KOPT-K1 (cell line): ENCODE measurements at regions not wholly inside any gene's neighbourhood (a gene's known extent, or its start where the extent isn't known, plus 50 kb on each side); places are given as distances from the start of the nearest gene placed in this dataset.
"Not testable (repeated sequence)": the region's sequence is repeated elsewhere in the genome, so short reads cannot be mapped to it uniquely, and the experiment has no call there.

ENCODE experiments used
- H3K27ac ChIP-seq: fragments of 200-600 bp; sonication (generic); 2 replicates; pipeline ENCODE4 v1.5.1; 2016; ENCODE audit warnings: antibody characterized with exemption, mild to moderate bottlenecking, low read depth, low read length; ENCODE audit not compliant: poor library complexity, severe bottlenecking
- H3K36me3 ChIP-seq: fragments of 200-600 bp; sonication (generic); 2 replicates; pipeline ENCODE4 v1.5.1; 2017; ENCODE audit warnings: antibody characterized with exemption, mild to moderate bottlenecking, low read length, moderate library complexity; ENCODE audit not compliant: insufficient read depth
- H3K9me3 ChIP-seq: fragments of 200-600 bp; sonication (generic); 2 replicates; pipeline ENCODE4 v1.5.1; 2017; ENCODE audit warnings: antibody characterized with exemption, low read length, mild to moderate bottlenecking; ENCODE audit not compliant: insufficient read depth, poor library complexity, severe bottlenecking

GRCh38 chr2:2894011-2894410 is 483.6 kb downstream of the EIPR1 start:
- H3K9me3 ChIP-seq, H3K27ac ChIP-seq, H3K36me3 ChIP-seq: not testable (repeated sequence)

DNA sequence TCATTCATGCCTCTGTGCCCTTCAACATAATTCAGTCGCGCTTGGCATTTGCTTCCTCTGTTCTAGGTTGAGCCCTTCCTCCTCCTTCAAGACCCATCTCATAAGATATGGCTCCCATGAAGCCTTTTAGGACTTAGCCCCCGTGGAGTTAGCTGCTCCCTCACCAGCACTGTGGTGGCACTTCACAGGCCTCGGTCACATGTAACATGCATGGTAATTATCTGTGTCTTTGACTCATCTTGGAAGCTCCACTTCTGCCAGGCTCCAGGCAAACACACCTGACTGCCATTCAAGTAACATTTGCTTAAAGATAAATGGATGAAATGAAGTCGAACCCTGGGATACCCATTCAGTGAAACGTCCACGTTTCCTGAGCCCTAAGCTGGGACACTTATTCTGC is 484.7 kb downstream of the EIPR1 start:
- no peaks in the 10 kb centered on the region for H3K36me3 ChIP-seq
- H3K27ac ChIP-seq: no peak overlapping the region
- H3K9me3 ChIP-seq: no peaks in the 10 kb centered on the region

- Histone ChIP-seq H3K27ac (no peak overlapping the region), H3K36me3 (no peaks in the 10 kb centered on the region), H3K9me3 (no peaks in the 10 kb centered on the region)
Observed at GRCh38 chr2:2892378-2892777, 485.2 kb downstream of the EIPR1 start.

DNA sequence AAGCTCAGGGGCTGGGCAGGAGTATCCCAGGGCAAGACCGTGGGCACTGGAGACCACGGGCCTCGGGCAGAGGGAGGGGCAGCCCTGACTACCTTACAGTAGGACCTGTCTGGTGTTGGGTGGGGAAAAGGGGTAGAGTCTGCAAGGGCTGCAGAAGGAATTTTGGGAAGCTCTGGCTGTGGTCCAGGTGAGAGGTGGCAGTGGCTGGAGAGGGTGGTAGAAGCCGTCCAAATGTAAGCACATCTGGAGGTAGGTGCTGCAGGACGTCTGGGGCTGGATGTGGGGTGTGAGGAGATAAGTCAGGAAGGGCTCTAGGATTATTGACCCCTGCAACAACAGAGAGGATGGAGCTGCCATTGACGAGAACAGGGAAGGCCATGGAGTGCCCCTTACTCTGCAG is 486.7 kb downstream of the EIPR1 start:
- H3K36me3 ChIP-seq: no peaks in the 10 kb centered on the region
- H3K9me3 ChIP-seq: no peaks in the 10 kb centered on the region
- no peak overlapping the region for H3K27ac ChIP-seq

DNA sequence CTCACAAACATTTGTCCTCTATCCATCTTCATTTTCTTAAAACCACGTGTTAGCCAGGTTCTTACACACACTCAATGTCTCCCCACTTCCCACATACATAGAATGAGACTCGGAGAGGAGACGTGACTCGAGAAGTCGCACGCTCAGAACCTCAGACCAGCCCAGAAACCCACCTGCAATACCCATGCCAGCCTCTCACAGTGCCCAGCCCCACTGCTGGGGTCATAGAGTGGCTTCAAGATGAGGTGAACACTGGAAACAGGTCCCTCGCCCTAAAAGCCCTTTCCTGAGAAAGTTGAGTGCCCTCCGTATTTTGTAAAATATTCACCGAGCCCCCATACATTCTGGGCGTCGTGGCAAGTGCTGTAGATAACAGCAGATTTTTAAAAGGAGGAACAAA is 487.4 kb downstream of the EIPR1 start:
- Histone ChIP-seq H3K36me3 (no peaks in the 10 kb centered on the region), H3K9me3 (no peaks in the 10 kb centered on the region), H3K27ac (no peak overlapping the region)

GRCh38 chr2:2889646-2890045 is 488.0 kb downstream of the EIPR1 start:
- H3K9me3 ChIP-seq: no peaks in the 10 kb centered on the region

DNA sequence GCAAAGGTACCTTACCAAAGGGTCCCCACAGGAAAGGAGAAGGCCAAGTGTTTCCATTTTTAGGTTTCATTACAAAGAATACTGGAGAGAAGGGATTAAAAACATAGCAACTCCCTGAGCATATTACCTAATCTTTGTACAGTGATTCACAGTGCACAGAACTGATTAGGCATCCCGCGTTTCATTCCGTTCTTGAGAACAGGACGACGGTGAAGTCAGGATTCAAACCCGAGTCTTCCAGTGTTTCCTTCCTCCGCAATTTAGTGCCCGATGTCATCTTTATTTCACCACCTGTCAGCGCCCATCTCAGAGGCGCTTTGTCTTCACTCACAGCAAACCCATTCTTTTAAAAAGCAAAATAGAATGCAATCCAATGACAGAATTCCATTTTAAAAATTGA is 488.5 kb downstream of the EIPR1 start:
- no peaks in the 10 kb centered on the region for H3K9me3 ChIP-seq
- no peaks in the 10 kb centered on the region for H3K36me3 ChIP-seq
- H3K27ac ChIP-seq: no peak overlapping the region

More at GRCh38 chr2:2889646-2890045, 488.0 kb downstream of the EIPR1 start:
- no peak overlapping the region for H3K27ac ChIP-seq
- H3K36me3 ChIP-seq: no peaks in the 10 kb centered on the region

DNA sequence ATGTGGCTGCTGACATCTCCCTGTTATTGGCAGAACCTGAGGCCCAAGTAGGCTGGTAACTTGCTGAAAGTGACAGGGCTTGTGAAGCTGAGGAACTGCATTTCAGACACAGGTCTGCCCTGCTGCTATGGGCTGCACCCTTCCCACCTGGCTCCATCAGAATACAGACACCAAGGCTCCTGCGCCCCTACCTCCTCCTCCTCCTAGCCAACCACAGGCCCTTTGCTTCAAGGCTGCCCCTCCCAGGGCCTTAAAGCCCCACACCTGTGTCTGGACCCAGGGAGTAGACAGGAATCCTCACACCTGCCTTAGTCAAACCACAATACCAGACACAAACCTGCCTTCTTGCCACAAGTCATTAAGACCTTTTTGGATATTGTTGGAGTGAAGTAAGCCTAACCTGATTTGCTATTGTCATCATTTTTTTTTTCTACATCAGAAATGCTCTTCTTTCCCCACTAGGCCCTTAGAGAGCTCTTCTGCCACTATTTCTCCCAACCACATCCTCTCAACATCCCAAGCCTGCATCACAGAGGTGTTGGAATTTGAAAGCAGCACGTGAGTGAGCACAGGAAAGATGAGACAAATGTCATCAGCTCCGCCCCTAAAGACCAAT is 489.7 kb downstream of the EIPR1 start:
- no peak overlapping the region for H3K27ac ChIP-seq

GRCh38 chr2:2886922-2887321 is 490.7 kb downstream of the EIPR1 start:
- Histone ChIP-seq H3K36me3 (no peaks in the 10 kb centered on the region), H3K9me3 (peaks cover 19% of the 10 kb centered on the region), H3K27ac (no peak overlapping the region)

More for the DNA sequence above, 489.7 kb downstream of the EIPR1 start:
- Histone ChIP-seq H3K9me3 (peaks cover 10% of the 10 kb centered on the region), H3K36me3 (no peaks in the 10 kb centered on the region)

DNA sequence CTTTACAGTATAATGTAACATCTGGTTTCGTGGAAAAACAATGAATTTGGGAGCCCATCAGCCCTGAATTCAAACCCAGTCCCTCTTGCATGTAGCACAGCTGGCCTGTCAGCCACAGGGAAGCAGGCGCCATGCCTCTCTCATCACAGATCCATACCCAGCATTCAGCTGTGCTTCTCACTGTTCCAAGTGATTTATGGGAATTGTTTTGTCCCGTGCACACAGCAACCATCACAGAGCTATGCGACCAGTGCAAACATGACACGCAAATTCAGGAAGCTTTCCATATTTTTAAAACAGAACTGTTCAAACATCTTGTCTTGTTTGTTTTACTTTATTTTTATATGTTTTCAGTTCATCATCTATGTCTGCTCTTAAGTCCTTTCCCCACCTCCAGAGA is 496.1 kb downstream of the EIPR1 start:
- Histone ChIP-seq H3K36me3 (no peaks in the 10 kb centered on the region), H3K9me3 (peaks cover 19% of the 10 kb centered on the region), H3K27ac (no peak overlapping the region)

GRCh38 chr2:2880938-2881337 is 496.7 kb downstream of the EIPR1 start:
- peaks cover 19% of the 10 kb centered on the region for H3K9me3 ChIP-seq
- H3K36me3 ChIP-seq: no peaks in the 10 kb centered on the region
- no peak overlapping the region for H3K27ac ChIP-seq

DNA sequence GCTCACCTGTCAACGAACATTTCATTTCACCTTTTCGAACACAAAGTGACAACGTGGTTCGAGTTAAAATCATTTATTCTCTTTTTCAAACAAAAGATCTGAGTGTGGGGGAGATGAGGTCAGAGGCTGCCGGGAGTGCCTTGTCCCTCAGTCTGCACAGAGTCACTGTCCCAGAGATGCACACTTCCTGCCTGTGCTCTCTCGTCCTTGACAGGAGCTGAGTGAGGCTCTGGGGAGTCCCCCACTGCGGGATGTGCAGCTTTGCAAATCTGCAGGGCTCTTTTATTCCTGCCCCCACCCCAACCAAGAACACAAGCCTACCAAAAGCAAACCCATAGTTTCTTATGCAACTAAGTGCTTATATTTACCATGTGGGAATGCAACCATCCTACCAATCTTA is 497.8 kb downstream of the EIPR1 start:
- H3K9me3 ChIP-seq: peaks cover 19% of the 10 kb centered on the region
- H3K36me3 ChIP-seq: no peaks in the 10 kb centered on the region
- H3K27ac ChIP-seq: no peak overlapping the region

DNA sequence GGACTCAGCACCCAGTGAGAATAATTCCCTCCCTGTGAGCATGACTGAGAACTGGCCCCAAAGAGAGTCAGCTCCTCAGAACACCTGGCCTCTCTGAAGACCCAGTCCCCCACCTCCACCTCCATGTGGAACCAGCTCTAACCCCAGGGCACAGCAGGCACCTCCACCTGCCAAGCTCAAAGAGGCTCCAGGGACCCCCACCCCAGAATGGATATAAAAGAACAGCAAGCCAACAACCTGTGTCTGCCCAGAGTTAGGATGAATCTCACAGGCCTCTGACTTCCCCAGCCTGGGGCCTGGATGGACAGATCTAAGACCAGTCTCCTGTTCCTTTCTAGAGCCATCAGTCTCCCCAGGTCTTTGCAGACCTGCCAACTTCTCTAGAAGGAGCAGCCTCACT is 498.5 kb downstream of the EIPR1 start:
- Histone ChIP-seq H3K9me3 (peaks cover 19% of the 10 kb centered on the region), H3K27ac (no peak overlapping the region)

DNA sequence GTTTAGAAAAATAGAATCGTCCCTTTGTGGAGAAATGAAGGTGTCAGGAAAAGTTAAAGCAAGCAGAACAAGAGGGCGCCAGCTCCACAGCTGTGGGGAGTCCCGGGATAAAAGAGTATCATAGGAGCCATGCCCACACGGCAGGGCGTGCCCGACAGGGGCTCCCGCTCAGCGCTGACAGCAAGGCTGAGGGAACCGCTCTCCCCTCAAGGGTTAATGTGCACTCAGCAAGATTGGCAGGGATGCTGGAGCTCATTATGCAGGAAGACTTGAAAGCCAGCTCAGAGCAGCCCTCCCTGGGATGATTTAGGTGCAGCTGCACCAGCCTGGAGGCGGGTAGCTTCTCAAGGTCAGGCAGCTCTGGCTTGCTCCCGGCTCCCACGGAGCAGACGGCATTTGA is 500.2 kb downstream of the EIPR1 start:
- H3K9me3 ChIP-seq: peaks cover 4% of the 10 kb centered on the region
- H3K27ac ChIP-seq: no peak overlapping the region
- H3K36me3 ChIP-seq: no peaks in the 10 kb centered on the region

More for the DNA sequence above, 498.5 kb downstream of the EIPR1 start:
- no peaks in the 10 kb centered on the region for H3K36me3 ChIP-seq

DNA sequence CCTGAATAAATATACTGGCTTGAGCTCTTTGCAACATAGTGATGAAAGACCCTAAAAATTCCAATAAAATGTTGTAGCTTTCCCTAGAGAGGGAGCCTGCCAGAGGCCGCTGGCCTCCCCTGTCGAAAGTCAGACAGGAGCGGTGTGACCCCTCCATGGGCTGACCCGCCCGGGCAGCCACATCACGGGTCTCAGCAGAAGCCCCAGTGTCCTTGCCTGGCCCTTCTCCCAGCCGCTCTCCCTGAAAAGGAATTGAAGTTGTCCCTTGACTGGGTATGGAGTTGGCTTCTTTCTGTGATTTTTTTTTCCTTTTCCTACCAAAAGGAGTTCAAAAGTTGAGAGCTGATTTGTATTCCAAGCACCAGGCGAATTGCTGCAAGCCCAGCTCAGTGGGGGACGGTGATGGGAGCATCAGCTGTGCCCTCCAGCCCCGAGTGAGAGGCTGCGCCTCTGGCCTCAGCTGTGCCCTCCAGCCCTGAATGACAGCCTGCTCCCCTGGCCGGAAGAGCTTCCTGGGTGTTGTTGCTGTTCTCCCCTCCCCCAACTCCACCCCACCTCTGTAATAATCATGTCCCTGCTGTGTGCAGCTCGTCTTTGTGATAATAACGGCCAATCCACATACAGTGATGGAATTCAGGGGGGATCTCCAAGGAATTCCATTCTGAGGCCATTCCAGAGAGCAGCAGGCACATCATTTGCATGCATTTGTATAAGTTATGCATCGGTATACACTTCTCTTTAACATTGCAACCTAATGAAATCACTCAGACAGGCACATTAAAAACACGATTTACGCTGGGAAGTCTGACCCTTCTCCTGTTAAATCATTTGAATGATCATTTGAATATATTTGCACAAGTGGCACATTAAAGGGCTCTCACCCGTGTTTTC is 501.0 kb downstream of the EIPR1 start:
- Histone ChIP-seq H3K27ac (no peak overlapping the region), H3K9me3 (no peaks in the 10 kb centered on the region), H3K36me3 (no peaks in the 10 kb centered on the region)

DNA sequence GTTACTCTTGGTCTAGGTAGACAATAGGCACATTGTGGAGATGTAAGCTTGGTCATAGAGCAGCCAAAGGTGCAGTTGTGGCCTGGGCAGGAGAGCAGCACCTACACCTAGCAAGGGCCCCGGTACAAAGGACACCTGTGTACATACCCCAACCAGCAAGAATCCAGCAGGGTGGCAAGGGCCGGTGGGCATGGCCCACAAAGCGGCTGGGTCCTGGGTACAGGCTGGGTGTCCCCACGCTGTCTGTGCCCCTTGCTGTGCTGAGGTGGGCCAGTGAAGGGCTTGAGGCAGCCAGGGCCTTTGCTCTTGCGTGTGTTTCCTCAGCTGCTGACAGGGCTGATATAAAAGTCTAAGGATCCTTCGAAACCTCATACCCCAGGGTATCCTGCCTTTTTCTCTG is 501.8 kb downstream of the EIPR1 start:
- Histone ChIP-seq H3K36me3 (no peaks in the 10 kb centered on the region), H3K27ac (no peak overlapping the region), H3K9me3 (no peaks in the 10 kb centered on the region)
